ENCODE measurements at regions not wholly inside any gene's neighbourhood (a gene's known extent, or its start where the extent isn't known, plus 50 kb on each side); places are given as distances from the start of the nearest gene placed in this dataset.

- Mint-ChIP-seq H3K4me1 (ENCODE audit: low read depth) (peaks cover 12% of the 10 kb centered on the region), H3K4me3 (no peak overlapping the region), H3K9me3 (no peaks in the 10 kb centered on the region), H3K36me3 (ENCODE audit: low read depth) (no peaks in the 10 kb centered on the region), H3K27me3 (no peaks in the 10 kb centered on the region), H3K27ac (no peak overlapping the region)
- no peak for ATAC-seq
- intact Hi-C loops (cut with micrococcal nuclease), result no loop called here
- DNase-seq, result no peak
- CTCF ChIA-PET, result no interaction called here
- TF ChIP-seq CTCF (IDR thresholded peaks at IDR 0.05), result no peak
- POLR2A ChIA-PET, result no interaction called here
These were observed 89.1 kb upstream of the ID2 start for GRCh38 chr2:8592736-8593135.

GRCh38 chr2:8593243-8593642, 88.6 kb upstream of the ID2 start:
- CTCF ChIA-PET, result no interaction called here
- H3K4me3 Mint-ChIP-seq, result no peak overlapping the region
- H3K27me3 Mint-ChIP-seq, result no peaks in the 10 kb centered on the region
- intact Hi-C loops (cut with micrococcal nuclease), result no loop called here
- no peak for DNase-seq
- ATAC-seq, result no peak
- H3K9me3 Mint-ChIP-seq, result no peaks in the 10 kb centered on the region
- H3K4me1 Mint-ChIP-seq (ENCODE audit: low read depth), result peaks cover 7% of the 10 kb centered on the region
- H3K27ac Mint-ChIP-seq, result no peak overlapping the region
- no peak for TF ChIP-seq CTCF (IDR thresholded peaks at IDR 0.05)
- POLR2A ChIA-PET, result no interaction called here
- no peaks in the 10 kb centered on the region for H3K36me3 Mint-ChIP-seq (ENCODE audit: low read depth)

GRCh38 chr2:8594731-8595427, 87.0 kb upstream of the ID2 start:
- DNase-seq, result no peak
- ChIA-PET POLR2A (no interaction called here), CTCF (no interaction called here)
- H3K27me3 Mint-ChIP-seq, result no peaks in the 10 kb centered on the region
- H3K27ac Mint-ChIP-seq, result no peak overlapping the region
- no peak overlapping the region for H3K4me3 Mint-ChIP-seq
- H3K36me3 Mint-ChIP-seq (ENCODE audit: low read depth), result no peaks in the 10 kb centered on the region
- TF ChIP-seq CTCF (IDR thresholded peaks at IDR 0.05), result no peak
- no peaks in the 10 kb centered on the region for H3K4me1 Mint-ChIP-seq (ENCODE audit: low read depth)
- intact Hi-C loops (cut with micrococcal nuclease), result no loop called here
- H3K9me3 Mint-ChIP-seq, result no peaks in the 10 kb centered on the region
- no peak for ATAC-seq

- H3K4me3 Mint-ChIP-seq, result no peak overlapping the region
- ATAC-seq (no peak), DNase-seq (no peak)
- H3K4me1 Mint-ChIP-seq (ENCODE audit: low read depth), result no peaks in the 10 kb centered on the region
- TF ChIP-seq CTCF (IDR thresholded peaks at IDR 0.05), result no peak
- H3K27me3 Mint-ChIP-seq, result no peaks in the 10 kb centered on the region
- ChIA-PET POLR2A (no interaction called here), CTCF (no interaction called here)
- H3K9me3 Mint-ChIP-seq, result no peaks in the 10 kb centered on the region
- H3K36me3 Mint-ChIP-seq (ENCODE audit: low read depth), result no peaks in the 10 kb centered on the region
- intact Hi-C loops (cut with micrococcal nuclease), result no loop called here
- no peak overlapping the region for H3K27ac Mint-ChIP-seq
These were observed 86.4 kb upstream of the ID2 start for GRCh38 chr2:8595428-8595805.

GRCh38 chr2:8595811-8596600, 85.8 kb upstream of the ID2 start:
- ATAC-seq, result no peak
- H3K36me3 Mint-ChIP-seq (ENCODE audit: low read depth), result no peaks in the 10 kb centered on the region
- intact Hi-C loops (cut with micrococcal nuclease), result no loop called here
- no peaks in the 10 kb centered on the region for H3K4me1 Mint-ChIP-seq (ENCODE audit: low read depth)
- H3K9me3 Mint-ChIP-seq, result no peaks in the 10 kb centered on the region
- no peak for TF ChIP-seq CTCF (IDR thresholded peaks at IDR 0.05)
- H3K4me3 Mint-ChIP-seq, result no peak overlapping the region
- POLR2A ChIA-PET, result no interaction called here
- DNase-seq, result no peak
- H3K27ac Mint-ChIP-seq, result no peak overlapping the region
- CTCF ChIA-PET, result no interaction called here
- no peaks in the 10 kb centered on the region for H3K27me3 Mint-ChIP-seq
